Germinal center (tissue), 1 donor: ENCODE measurements at regions not wholly inside any gene's neighbourhood (a gene's known extent, or its start where the extent isn't known, plus 50 kb on each side); places are given as distances from the start of the nearest gene placed in this dataset.

Source experiments
- DNase-seq: peaks from one replicate; pipeline ENCODE4 v3.0.0; 2012; ENCODE audit warnings: mixed read lengths, low spot score

DNA sequence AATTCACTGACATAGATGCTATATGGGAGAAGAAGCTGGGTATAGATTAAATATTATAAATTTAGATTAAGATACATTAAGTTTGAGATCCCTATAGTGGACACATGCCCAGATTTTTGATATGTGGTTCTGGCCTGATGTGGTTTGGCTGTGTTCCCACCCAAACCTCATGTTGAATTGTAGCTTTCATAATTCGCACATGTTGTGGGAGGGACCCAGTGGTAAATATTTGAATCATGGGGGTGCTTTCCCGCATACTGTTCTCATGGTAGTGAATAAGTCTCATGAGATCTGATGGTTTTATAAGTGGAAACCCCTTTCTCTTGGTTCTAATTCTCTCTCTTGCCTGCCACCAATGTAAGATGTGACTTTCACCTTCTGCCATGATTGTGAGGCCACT lies 189.4 kb upstream of the CD96 start:
- DNase-seq = no peak

DNA sequence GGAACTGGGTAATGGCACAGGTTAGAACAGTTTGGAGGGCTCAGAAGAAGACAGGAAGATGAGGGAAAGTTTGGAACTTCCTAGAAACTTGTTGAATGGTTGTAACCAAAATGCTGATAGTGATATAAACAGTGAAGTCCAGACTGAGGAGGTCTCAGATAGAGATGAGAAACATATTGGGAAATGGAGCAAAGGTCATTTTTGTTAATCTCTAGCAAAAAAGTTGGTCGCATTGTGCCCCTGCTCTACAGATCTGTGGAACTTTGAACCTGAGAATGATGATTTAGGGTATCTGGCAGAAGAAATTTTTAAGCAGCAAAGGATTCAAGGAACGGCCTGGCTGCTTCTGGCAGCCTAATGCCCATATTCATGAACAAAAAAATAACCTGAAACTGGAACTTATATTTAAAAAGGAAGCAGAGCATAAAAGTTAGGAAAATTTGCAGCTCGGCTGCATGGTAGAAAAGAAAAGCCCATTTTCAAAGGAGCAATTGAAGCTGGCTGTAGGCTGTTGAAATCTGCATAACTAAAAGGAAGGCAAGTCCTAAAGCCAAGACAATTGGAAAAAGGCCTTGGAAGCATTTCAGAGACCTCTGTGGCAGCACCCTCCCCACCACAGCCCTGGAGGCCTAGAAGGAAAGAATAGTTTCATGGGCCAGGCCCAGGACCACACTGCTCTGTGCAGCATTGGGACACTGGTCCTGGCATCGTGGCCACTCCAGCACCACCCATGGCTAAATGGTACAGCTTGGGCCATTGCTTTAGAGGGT lies 182.6 kb upstream of the CD96 start:
- DNase-seq = no peak

DNA sequence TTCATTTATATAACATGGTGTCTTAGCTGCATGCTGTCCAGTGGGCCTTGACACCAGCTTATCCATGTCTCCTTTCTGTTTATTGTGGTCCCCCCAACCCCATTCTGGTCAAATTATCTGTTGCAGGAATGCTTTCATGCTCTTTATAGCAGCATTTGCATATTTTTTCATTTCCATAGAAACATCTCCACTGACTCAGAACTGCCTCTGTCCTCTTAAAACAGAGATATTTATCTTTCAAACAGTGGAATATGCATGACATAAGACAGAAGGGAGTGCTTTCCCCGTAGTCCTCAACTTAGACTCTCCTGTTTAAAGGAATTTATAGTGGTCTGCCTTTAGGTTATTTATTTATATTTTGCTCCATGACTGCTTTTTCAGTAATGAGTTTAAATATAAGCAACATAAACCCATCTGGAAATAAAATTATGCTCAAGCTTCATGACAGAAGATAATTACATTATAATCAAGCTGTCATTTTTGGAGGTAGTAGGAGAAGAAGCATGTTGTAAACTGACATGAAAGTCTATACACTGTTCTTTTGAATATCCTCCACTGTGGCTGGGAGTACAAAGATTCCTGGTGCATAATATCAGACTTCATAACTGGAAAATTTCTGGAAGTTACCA lies 179.5 kb upstream of the CD96 start:
- no peak for DNase-seq

DNA sequence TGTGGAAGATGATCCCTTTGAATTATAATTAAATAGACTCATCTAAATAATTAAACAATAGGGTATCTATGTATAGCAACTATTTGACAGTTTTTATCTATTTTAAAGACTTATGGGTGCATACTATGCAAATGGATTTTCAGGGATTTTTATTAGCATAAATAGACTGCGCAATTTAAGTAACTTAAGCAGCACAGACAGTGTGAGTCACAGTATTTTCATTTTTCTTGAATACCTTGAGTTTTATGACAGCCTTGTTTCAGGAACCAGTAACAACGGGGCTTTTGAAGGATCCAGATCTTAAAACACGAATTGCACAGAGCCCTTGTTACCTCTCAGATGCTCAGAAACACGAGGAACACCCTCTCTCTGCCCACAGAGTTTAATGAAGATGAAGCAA lies 175.5 kb upstream of the CD96 start:
- no peak for DNase-seq

DNA sequence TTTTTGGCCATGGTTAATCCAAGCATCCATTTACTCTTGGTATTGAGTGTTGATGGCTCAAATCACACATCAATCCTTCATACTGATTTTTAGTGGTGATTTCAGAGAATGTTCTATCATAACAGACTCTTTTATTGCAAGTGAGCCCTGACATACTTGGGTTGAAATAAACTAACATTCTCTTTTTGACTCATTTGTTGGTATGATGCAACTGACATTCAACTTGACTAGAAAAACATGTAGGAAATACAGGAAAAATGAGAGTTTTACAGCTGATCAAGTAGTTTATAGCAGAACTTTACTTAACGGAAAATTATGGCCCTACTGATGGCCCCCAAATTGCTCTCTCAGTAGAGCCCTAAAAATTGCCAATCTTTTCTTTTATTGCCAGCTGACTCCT lies 173.9 kb upstream of the CD96 start:
- DNase-seq = no peak

DNA sequence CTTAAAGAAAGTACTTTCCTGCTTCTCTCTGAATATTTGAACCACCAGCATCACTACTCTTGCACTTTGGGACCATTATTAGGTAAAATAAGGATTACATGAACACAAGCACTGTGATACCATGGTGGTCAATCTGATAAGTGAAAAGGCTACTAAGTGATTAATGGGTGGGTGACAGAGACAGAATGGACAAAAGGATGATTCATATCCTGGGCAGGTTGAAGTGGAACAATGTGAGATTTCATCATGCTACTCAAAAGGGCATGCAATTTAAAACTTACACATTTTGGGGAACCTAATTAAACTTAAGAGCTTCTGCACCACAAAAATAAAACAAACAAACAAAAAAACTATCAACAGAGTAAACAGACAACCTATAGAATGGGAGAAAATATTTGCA lies 172.0 kb upstream of the CD96 start:
- DNase-seq = no peak

DNA sequence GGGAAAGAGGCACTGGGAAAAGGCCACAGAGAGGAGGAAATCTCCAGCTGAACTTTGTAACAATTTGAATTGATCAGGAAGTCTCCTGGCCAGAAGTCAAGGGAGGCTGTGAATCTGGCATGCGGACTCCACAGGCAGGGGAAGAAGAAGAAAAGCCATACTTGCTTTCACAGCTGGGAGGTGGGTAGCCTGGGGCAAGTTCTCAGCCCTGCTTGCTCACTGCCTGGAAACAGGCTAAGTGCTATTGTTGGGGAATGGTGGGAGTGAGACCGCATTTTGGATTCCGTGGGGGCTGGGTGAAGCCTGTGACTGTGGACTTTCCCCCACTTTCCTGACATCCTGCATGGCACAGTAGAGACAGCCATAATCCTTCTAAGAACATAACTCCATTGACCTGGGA lies 168.8 kb upstream of the CD96 start:
- no peak for DNase-seq

DNA sequence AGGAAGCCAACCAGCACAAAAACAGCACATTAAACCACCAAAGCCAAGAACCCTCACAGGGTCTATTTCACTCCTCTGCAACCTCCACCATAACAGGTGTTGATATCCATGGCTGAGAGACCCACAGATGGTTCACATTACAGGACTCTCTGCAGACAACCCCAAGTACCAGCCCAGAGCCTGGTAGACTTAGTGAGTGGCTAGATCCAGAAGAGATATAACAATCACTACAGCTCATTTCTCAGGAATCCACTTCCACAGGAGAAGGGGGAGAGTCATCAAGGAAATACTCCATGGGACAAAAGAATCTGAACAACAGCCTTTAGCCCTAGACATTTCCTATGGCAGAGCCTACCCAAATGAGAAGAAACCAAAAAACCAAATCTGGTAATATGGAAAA lies 168.1 kb upstream of the CD96 start:
- DNase-seq = no peak

DNA sequence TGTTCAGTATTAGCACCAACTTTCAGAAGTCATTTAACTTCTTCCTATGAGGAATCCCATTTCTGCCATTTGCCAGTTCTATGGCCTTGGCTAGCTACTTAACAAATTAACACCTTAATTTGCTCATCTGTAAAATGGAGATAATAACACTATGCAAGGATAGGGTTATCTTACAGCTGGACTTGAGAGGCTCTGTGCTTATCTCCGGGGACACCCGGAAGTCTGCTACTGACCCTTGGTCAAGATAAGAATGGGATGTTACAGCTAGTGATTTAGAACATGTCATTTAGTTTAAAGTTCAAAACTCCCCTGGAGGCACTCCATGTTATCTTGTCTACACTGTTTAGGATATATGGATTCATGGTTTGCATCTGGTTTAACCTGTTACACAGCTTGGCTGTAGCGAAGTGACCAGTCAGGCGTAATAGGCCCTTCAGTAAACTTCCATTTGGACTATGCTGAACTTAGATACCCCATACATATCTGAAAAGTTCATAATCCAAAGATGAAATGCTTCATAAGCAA lies 156.0 kb upstream of the CD96 start:
- no peak for DNase-seq

DNA sequence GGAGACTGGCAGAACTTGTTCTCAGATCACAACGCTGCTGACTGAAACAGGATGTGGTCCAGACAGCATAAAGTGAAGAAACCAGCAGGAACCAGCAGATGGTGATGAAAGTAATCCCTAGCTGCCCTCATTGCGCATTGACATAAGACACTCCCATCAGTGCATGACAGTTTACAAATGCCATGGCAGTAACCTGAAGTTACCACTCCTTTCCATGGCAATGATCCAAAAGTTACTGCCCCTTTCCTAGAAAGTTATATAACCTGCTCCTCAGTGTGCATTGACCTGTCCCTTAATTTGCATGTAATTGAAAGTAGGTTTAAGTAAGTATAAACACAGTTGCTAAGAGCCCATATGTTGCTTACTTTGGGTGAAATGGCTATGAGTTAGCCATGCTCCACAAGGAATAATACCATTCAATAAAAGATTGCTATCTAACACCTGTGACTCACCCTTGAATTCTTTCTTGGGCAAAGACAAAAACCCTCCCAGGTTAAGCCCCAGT lies 149.1 kb upstream of the CD96 start:
- DNase-seq = no peak

DNA sequence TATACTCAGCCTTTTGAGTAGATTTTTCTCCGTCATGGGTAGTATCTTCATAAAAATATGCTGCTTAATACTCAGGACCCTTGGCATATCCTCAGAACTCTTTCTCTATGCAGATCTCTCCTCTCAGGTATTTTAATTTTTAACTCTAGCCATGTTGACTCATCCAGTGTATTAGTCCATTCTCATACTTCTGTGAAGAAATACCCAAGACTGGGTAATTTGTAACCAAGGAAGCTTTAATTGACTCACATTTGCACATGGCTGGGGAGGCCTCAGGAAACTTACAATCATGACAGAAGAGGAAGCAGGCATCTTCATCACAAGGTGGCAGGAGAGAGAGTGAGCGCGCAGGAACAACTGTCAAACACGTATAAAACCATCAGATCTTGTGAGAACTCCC lies 129.3 kb upstream of the CD96 start:
- DNase-seq = no peak

DNA sequence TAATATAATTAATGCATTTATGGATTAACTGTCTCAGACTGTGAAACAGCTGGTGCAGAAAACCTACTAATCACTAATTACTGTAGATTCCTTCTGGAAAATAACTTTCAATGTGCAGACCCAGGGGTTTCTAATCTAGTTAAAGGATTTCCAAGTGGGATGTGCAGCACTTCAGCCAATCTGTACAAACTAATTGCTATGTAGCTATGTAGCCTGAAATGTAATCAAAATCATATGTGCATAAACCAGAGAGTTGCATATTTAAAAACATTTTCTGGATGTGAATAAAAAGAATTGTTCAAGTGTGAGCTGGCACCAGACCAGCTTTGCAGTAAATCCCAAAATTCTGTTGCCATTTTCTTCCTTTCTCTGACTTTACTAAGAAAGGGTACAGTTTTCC lies 127.5 kb upstream of the CD96 start:
- no peak for DNase-seq

DNA sequence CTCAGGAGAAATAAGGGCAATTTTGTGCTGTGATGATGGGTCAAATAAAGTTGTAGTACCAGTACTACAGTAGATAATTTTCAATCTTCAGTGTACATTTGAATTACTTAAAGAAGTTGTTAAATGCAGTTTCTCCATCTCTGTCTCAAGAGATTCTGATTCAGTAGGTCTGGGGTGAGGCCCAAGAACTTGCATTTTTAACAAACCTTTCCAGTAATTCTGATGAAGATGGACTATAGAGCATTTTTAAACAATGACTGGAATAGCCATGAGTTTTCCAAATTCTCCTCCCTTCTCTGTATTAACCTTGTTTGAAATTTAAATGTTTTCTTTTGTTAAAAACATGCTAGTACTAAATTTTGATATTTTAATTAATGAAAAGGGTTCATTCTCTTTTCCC lies 127.0 kb upstream of the CD96 start:
- no peak for DNase-seq

DNA sequence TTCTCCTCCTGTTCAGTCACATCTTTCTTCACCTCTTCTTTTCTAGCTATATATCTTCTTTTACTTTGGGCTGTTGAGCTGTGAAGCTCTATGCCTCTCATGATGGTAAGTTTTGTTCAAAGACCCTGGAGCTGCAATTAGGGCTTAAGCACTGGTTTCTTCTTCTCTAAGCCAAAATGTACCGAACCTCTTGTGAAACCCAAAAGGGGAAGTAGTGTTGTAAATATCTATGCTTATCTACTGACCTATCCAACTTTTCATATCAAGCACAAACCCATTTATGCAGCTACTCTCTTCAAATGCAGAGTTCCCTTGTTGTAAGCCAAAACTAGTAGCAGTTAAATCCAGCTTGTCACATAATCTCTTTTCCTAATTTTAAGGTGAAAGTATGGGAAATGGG lies 123.6 kb upstream of the CD96 start:
- DNase-seq = no peak

DNA sequence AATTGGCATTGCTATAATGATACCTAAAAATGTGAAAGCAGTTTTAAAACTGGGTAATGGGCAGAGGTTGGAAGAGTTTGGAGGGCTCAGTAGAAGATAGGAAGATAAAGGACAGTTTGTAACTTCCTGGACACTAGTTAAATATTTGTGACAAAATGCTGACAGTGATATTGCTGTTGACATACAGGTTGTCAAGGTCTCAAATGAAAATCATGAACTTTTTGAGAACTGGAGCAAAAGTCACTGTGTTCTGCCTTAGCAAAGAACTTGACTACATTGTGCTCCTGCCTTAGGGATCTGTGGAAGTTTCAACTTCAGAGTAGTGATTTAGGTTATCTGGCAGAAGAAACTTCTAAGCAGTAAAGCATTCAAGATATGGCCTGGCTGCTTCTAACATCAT lies 113.7 kb upstream of the CD96 start:
- DNase-seq = no peak

DNA sequence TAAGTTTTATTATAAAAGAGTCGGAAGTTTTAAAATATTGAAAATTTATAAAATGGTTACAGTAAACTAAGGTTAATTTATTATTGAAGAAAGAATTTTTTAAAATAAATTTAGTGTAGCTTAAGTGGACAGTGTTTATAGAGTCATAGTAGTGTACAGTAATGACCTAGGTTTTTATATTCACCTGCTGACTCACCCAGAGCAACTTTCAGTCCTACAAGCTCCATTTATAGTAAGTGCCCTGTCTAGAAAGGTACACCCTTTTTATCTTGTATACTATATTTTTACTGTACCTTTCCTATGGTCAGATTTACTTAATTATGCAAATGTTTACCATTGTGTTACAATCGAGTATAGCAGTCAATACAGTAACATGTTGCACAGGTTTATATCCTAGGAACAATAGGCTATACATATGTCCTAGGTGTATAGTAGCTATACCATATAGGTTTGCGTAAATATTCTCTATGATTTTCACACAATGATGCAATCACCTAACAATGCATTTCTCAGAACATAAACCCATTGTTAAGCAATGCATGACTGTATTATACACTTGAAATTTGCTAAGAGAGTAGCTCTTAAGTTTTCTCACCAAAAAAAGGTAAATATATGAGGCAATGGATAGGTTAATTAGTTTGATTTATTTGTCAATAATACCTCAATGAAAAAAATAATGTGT lies 106.9 kb upstream of the CD96 start:
- no peak for DNase-seq

DNA sequence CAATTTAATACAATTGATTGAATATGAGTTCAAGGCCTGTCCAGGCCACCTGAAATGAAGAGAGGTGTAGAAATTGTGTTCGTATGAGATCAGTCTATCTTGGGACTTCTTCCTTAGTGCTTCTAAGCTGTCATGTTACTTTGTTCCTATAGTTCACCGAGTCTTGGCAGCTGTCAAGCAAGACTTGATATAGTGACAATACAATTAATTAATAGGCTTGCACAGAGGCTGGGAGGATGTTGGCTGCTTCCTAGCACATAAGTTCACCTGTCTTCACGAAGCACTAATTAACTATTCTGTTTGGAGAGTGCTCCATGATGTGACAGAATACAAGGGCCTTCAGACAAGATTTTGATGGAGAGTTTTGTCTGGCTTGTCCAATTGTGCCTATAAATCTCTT lies 103.7 kb upstream of the CD96 start:
- DNase-seq = no peak

DNA sequence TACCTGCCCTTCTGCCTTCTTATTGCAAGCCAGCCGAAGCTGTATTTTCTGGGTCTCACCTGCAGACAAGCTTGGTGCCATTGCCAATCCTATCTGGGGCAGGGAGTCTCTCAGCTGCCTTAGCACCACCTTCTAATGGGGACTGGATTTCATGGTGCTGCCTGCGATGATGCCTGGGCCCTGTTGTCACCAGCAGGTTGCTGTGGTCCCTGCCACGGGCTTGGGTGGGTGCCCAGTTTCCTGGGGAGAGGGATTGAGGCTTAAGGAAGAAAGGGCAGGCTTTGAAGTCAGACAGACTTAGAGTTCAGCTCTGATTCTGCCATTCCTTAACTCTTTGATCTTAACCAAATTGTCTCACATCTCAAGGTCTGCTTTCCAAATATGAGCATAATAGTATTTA lies 87.4 kb upstream of the CD96 start:
- no peak for DNase-seq

DNA sequence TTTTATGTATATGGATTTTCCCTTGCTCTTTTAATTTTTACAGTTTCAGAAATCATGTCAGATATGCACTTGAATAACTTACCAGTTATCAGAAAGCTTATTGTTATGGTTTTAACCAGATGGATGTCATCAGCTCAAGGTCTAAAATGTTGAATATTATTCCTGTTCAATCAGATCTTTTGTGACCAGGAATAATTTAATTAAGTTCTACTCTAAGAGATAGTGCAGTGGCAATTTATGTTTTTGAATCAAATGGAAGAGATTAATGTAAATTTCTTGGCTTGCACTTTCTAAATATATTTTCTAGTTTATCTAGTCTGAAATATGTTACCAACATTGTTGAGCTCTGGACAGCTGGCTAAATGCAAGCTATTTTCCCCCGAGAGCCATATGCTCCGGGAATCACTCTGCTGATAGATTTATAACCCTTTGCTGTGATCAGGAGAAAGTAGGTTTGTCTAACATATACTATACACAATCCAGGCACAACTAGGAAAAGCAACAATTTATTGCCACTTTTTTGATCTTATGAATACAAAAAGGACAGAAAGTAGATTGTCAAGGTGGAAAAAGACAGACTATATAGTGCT lies 76.8 kb upstream of the CD96 start:
- DNase-seq = no peak

DNA sequence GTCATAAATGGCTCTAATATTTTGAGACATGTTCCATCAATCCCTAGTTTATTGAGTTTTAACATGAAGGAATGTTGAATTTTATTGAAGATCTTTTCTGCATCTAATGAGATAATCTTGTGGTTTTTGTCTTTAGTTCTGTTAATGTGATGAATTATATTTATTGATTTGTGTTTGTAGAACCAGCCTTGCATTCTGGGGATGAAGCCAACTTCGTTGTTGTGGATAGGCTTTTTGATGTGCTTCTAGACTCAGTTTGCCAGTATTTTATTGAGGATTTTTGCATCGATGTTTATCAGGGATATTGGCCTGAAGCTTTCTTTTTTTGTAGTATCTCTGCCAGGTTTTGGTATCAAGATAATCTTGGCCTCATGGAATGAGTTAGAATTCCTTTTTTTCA lies 72.0 kb upstream of the CD96 start:
- DNase-seq = no peak

DNA sequence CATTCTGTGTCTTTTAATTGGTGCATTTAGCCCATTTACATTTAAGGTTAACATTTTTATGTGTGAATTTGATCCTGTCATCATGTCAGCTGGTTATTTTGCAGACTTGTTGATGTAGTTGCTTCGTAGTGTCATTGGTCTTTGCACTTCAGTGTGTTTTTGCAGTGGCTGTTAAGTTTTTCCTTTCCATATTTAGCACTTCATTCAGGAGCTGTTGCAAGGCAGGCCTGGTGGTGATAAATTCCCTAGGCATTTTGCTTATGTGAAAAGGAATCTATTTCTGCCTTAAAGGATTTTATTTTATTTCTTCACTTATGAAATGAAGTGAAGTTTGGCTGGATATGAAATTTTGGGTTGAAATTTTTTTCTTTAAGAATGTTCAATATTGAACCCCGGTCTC lies 70.2 kb upstream of the CD96 start:
- DNase-seq = no peak

DNA sequence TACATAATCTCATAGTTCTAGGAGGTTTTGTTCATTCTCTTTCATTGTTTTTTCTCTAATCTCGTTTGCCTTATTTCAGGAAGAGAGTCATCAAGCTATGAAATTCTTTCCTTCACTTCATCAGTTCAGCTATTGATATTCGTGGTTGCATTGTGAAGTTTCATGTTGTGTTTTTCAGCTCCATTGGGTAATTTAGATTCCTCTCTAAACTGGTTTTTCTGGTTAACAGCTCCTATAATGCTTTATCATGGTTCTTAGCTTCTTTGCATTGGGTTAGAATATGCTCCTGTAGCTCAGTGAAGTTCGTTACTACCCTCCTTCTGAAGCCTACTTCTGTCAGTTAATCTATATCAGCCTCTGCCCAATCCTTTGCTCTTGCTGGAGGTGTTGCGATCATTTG lies 69.4 kb upstream of the CD96 start:
- DNase-seq = no peak

DNA sequence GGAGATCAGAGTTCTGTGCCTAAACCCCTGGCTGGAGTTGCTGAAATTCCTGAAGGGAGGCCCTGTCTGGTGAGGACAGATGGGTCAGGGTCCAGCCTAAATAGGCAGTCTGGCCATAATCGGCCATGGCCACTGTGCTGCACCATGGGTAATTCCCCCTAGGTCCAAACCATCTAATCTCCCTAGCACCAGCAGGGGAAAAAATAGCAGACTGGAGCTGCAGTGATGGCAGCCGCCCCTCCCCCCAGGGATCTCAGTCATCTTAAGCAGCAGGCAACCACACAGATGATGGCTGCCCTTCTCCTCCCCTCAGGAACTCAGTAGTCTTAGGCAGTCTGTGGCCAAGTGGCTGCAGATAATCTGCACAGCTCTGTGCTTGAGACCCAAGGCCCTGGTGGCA lies 68.4 kb upstream of the CD96 start:
- DNase-seq = no peak
